ENCODE measurements at regions not wholly inside any gene's neighbourhood (a gene's known extent, or its start where the extent isn't known, plus 50 kb on each side); places are given as distances from the start of the nearest gene placed in this dataset.

GRCh38 chr10:122780391-122780790 lies 65.3 kb downstream of the CUZD1 start:
- H3K27ac ChIP-seq (ENCODE audit: low read depth in 1 of 2, low read length in 2 of 2): no peak overlapping the region
- H2AFZ ChIP-seq (ENCODE audit: insufficient read depth, low read depth, low read length, poor library complexity, severe bottlenecking): no peak overlapping the region
- H3K9me3 Mint-ChIP-seq: peaks cover 0 to 6% (median 0%) of the 10 kb centered on the region in 7 donors
- no peak overlapping the region for H3K27ac Mint-ChIP-seq
- no peaks in the 10 kb centered on the region for H3K4me1 Mint-ChIP-seq
- H3K79me2 ChIP-seq (ENCODE audit: insufficient read depth, low read length): no peaks in the 10 kb centered on the region
- H3K27me3 Mint-ChIP-seq (ENCODE audit: low read depth in 3 of 3): peaks cover 0 to 1% (median under 1%) of the 10 kb centered on the region in 3 donors
- H3K9ac ChIP-seq (ENCODE audit: insufficient read depth, low read length, poor library complexity, severe bottlenecking): no peak overlapping the region
- H3K36me3 ChIP-seq (replicated peaks in 1 of 2; ENCODE audit: control insufficient read depth in 1 of 2, insufficient read depth in 2 of 2, low read length in 2 of 2): no peaks in the 10 kb centered on the region
- no peaks in the 10 kb centered on the region for H4K20me1 ChIP-seq (ENCODE audit: insufficient read depth, low read length)
- no peaks in the 10 kb centered on the region for H3K36me3 Mint-ChIP-seq
- intact Hi-C loops (cut with micrococcal nuclease): no loop called here
- H3K27me3 ChIP-seq (ENCODE audit: control insufficient read depth in 2 of 2, insufficient read depth in 2 of 2, low read length in 2 of 2): no peaks in the 10 kb centered on the region
- H3K4me1 ChIP-seq (ENCODE audit: control insufficient read depth in 1 of 2, insufficient read depth in 2 of 2, low read length in 2 of 2): no peaks in the 10 kb centered on the region
- no peak overlapping the region for H3K4me2 ChIP-seq (replicated peaks; ENCODE audit: extremely low read depth, low read length, poor library complexity, severe bottlenecking)
- 100% methylated on average over 2 of the region's 2 CpGs for WGBS (ENCODE audit: insufficient coverage)
- no peak for DNase-seq
- no peak overlapping the region for H3K4me3 ChIP-seq (replicated peaks in 1 of 3; ENCODE audit: low read depth in 2 of 3, low read length in 3 of 3)
- TF ChIP-seq CTCF (IDR thresholded peaks at IDR 0.05): no peak
- no peak overlapping the region for H3K4me3 Mint-ChIP-seq
- peaks cover 0 to 4% of the 10 kb centered on the region in 2 donors for H3K9me3 ChIP-seq (replicated peaks in 1 of 2; ENCODE audit: control insufficient read depth in 1 of 2, insufficient read depth in 1 of 2, low read length in 2 of 2)

DNA sequence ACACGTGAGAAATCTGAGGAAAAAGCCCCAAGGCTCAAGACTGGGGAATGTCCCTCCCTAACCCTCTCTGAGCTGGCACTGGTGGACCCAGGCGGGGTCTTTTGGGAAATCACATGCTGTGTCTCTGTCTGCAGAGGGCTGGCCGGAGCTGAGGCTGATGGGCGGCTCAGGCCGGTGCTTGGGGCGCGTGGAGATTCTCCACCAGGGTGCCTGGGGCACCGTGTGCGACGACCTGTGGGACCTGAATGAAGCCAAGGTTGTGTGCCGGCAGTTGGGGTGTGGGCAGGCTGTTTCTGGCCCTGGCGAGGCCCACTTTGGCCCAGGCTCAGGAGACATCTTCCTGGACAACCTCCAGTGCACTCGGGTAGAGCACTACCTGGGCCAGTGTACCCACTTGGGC lies 65.7 kb downstream of the CUZD1 start:
- no peak overlapping the region for H3K4me3 Mint-ChIP-seq
- H3K4me1 Mint-ChIP-seq: no peaks in the 10 kb centered on the region
- H3K27ac Mint-ChIP-seq: no peak overlapping the region
- H3K4me2 ChIP-seq (replicated peaks; ENCODE audit: extremely low read depth, low read length, poor library complexity, severe bottlenecking): no peak overlapping the region
- H3K27me3 Mint-ChIP-seq (ENCODE audit: low read depth in 3 of 3): peaks cover 0 to 2% (median 1%) of the 10 kb centered on the region in 3 donors
- 96% methylated on average over 13 of the region's 13 CpGs for WGBS (ENCODE audit: insufficient coverage)
- TF ChIP-seq CTCF (IDR thresholded peaks at IDR 0.05): no peak
- no peak for DNase-seq
- H3K36me3 ChIP-seq (replicated peaks in 1 of 2; ENCODE audit: control insufficient read depth in 1 of 2, insufficient read depth in 2 of 2, low read length in 2 of 2): no peaks in the 10 kb centered on the region
- H3K4me3 ChIP-seq (replicated peaks in 1 of 3; ENCODE audit: low read depth in 2 of 3, low read length in 3 of 3): no peak overlapping the region
- no peaks in the 10 kb centered on the region for H3K36me3 Mint-ChIP-seq
- no peaks in the 10 kb centered on the region for H3K4me1 ChIP-seq (ENCODE audit: control insufficient read depth in 1 of 2, insufficient read depth in 2 of 2, low read length in 2 of 2)
- H3K27me3 ChIP-seq (ENCODE audit: control insufficient read depth in 2 of 2, insufficient read depth in 2 of 2, low read length in 2 of 2): no peaks in the 10 kb centered on the region
- no peaks in the 10 kb centered on the region for H4K20me1 ChIP-seq (ENCODE audit: insufficient read depth, low read length)
- intact Hi-C loops (cut with micrococcal nuclease): no loop called here
- no peak overlapping the region for H3K9ac ChIP-seq (ENCODE audit: insufficient read depth, low read length, poor library complexity, severe bottlenecking)
- peaks cover 0 to 6% (median 0%) of the 10 kb centered on the region in 7 donors for H3K9me3 Mint-ChIP-seq
- H3K79me2 ChIP-seq (ENCODE audit: insufficient read depth, low read length): no peaks in the 10 kb centered on the region
- H3K9me3 ChIP-seq (replicated peaks in 1 of 2; ENCODE audit: control insufficient read depth in 1 of 2, insufficient read depth in 1 of 2, low read length in 2 of 2): peaks cover 0 to 4% of the 10 kb centered on the region in 2 donors
- H3K27ac ChIP-seq (ENCODE audit: low read depth in 1 of 2, low read length in 2 of 2): no peak overlapping the region
- H2AFZ ChIP-seq (ENCODE audit: insufficient read depth, low read depth, low read length, poor library complexity, severe bottlenecking): no peak overlapping the region

Measured in CD14-positive monocyte (primary cell).